GM23338 (cell line): ENCODE measurements at regions not wholly inside any gene's neighbourhood (a gene's known extent, or its start where the extent isn't known, plus 50 kb on each side); places are given as distances from the start of the nearest gene placed in this dataset.

Experiments used
- ATAC-seq: fragments of 200-7000 bp; cut with Tn5 transposase; 3 replicates; pipeline ENCODE4 v1.9.1; 2020
- DNase-seq: peaks from one replicate; pipeline ENCODE4 v3.0.0-alpha.2; 2015; ENCODE audit warnings: low spot score
- H2AFZ ChIP-seq: fragments of 200-600 bp; sonication (generic); 2 replicates; pipeline ENCODE4 v1.8.0; 2016; ENCODE audit warnings: antibody characterized with exemption, mild to moderate bottlenecking, moderate library complexity
- H3F3A ChIP-seq: fragments of 200-600 bp; sonication (generic); replicated peaks from 2 replicates; pipeline ENCODE4 v1.8.0; 2017; ENCODE audit warnings: antibody characterized with exemption, mixed run types, low read depth
- H3K27ac ChIP-seq: fragments of 200-600 bp; sonication (generic); 2 replicates; pipeline ENCODE4 v1.6.1; 2016; ENCODE audit warnings: low read depth
- H3K27me3 ChIP-seq: fragments of 200-600 bp; sonication (generic); 2 replicates; pipeline ENCODE4 v1.8.0; 2016; ENCODE audit warnings: mild to moderate bottlenecking, mixed run types, moderate library complexity; ENCODE audit not compliant: insufficient read depth
- H3K36me3 ChIP-seq: fragments of 200-600 bp; sonication (generic); 2 replicates; pipeline ENCODE4 v1.8.0; 2016; ENCODE audit warnings: mild to moderate bottlenecking; ENCODE audit not compliant: insufficient read depth
- H3K4me1 ChIP-seq: fragments of 200-600 bp; sonication (generic); 2 replicates; pipeline ENCODE4 v1.8.0; 2016; ENCODE audit warnings: mild to moderate bottlenecking, moderate library complexity; ENCODE audit not compliant: insufficient read depth
- H3K4me2 ChIP-seq: fragments of 200-600 bp; sonication (generic); 2 replicates; pipeline ENCODE4 v1.7.1; 2017; ENCODE audit warnings: mixed run types
- H3K4me3 ChIP-seq: fragments of 200-600 bp; sonication (generic); 2 replicates; pipeline ENCODE4 v1.6.1; 2016; ENCODE audit warnings: mixed run types
- H3K79me2 ChIP-seq: fragments of 200-600 bp; sonication (generic); replicated peaks from 2 replicates; pipeline ENCODE4 v1.8.0; 2017; ENCODE audit warnings: mild to moderate bottlenecking; ENCODE audit not compliant: insufficient read depth
- H3K9me2 ChIP-seq: fragments of 200-600 bp; sonication (generic); 2 replicates; pipeline ENCODE4 v1.8.0; 2017; ENCODE audit not compliant: insufficient read depth
- H4K20me1 ChIP-seq: fragments of 200-600 bp; sonication (generic); replicated peaks from 2 replicates; pipeline ENCODE4 v1.8.0; 2017; ENCODE audit warnings: mild to moderate bottlenecking; ENCODE audit not compliant: insufficient read depth
- H3K27ac Mint-ChIP-seq: 2 replicates; pipeline ENCODE4 v1.8.0; 2020; ENCODE audit warnings: inconsistent platforms, mild to moderate bottlenecking, moderate library complexity, mixed read lengths
- H3K27me3 Mint-ChIP-seq: 3 replicates; pipeline ENCODE4 v1.8.0; 2022; ENCODE audit warnings: low read depth, mild to moderate bottlenecking, moderate library complexity, mixed read lengths, inconsistent platforms; ENCODE audit not compliant: insufficient read depth, poor library complexity
- H3K36me3 Mint-ChIP-seq: 3 replicates; pipeline ENCODE4 v1.8.0; 2021; ENCODE audit warnings: low read depth, mild to moderate bottlenecking, inconsistent platforms, moderate library complexity, mixed read lengths
- H3K4me1 Mint-ChIP-seq: 3 replicates; pipeline ENCODE4 v1.8.0; 2020; ENCODE audit warnings: mild to moderate bottlenecking, inconsistent platforms, mixed read lengths
- H3K4me3 Mint-ChIP-seq: 3 replicates; pipeline ENCODE4 v1.8.0; 2021; ENCODE audit warnings: moderate library complexity, mild to moderate bottlenecking, inconsistent platforms, mixed read lengths
- H3K9me3 Mint-ChIP-seq: 3 replicates; pipeline ENCODE4 v1.8.0; 2020; ENCODE audit warnings: moderate library complexity, mild to moderate bottlenecking, inconsistent platforms, mixed read lengths
- ETS1 ChIP-seq: IDR thresholded peaks from 2 replicates; pipeline ENCODE4 v1.6.1; 2016; ENCODE audit warnings: antibody characterized with exemption
- EZH2phosphoT487 ChIP-seq: fragments of 200-600 bp; sonication (generic); IDR thresholded peaks from one replicate; pipeline ENCODE4 v1.8.1; 2018; ENCODE audit warnings: antibody characterized with exemption; ENCODE audit not compliant: unreplicated experiment
- POLR2AphosphoS5 ChIP-seq: IDR thresholded peaks from 2 replicates; pipeline ENCODE4 v1.6.1; 2016; ENCODE audit warnings: antibody characterized with exemption, low read depth
- TF ChIP-seq, protein P1 (sequence below): fragments of 250-450 bp; sonication (Bioruptor Pico); IDR thresholded peaks from 2 replicates; pipeline ENCODE4 v1.5.0; 2020; ENCODE audit warnings: mild to moderate bottlenecking, moderate library complexity
- TF ChIP-seq, protein P2 (sequence below): IDR thresholded peaks from one replicate; pipeline ENCODE4 v1.6.1; 2018; ENCODE audit warnings: antibody characterized with exemption; ENCODE audit not compliant: unreplicated experiment

GRCh38 chr16:80056324-80056723, 455.8 kb upstream of the MAF start:
- no peaks in the 10 kb centered on the region for H3K4me1 ChIP-seq
- H3K9me2 ChIP-seq: no peaks in the 10 kb centered on the region
- H3K27me3 Mint-ChIP-seq: peaks cover 2% of the 10 kb centered on the region
- no peaks in the 10 kb centered on the region for H3F3A ChIP-seq
- no peak overlapping the region for H2AFZ ChIP-seq
- no peaks in the 10 kb centered on the region for H4K20me1 ChIP-seq
- H3K9me3 Mint-ChIP-seq: no peaks in the 10 kb centered on the region
- no peak overlapping the region for H3K4me2 ChIP-seq
- ATAC-seq (no peak), DNase-seq (no peak)
- no peaks in the 10 kb centered on the region for H3K27me3 ChIP-seq
- no peaks in the 10 kb centered on the region for H3K36me3 ChIP-seq
- H3K79me2 ChIP-seq: no peaks in the 10 kb centered on the region
- H3K4me3 ChIP-seq: no peak overlapping the region
- H3K27ac ChIP-seq: no peak overlapping the region
- no peak overlapping the region for H3K27ac Mint-ChIP-seq
- H3K36me3 Mint-ChIP-seq: no peaks in the 10 kb centered on the region
- no peak for TF ChIP-seq EZH2phosphoT487
- TF ChIP-seq, protein P1, sequence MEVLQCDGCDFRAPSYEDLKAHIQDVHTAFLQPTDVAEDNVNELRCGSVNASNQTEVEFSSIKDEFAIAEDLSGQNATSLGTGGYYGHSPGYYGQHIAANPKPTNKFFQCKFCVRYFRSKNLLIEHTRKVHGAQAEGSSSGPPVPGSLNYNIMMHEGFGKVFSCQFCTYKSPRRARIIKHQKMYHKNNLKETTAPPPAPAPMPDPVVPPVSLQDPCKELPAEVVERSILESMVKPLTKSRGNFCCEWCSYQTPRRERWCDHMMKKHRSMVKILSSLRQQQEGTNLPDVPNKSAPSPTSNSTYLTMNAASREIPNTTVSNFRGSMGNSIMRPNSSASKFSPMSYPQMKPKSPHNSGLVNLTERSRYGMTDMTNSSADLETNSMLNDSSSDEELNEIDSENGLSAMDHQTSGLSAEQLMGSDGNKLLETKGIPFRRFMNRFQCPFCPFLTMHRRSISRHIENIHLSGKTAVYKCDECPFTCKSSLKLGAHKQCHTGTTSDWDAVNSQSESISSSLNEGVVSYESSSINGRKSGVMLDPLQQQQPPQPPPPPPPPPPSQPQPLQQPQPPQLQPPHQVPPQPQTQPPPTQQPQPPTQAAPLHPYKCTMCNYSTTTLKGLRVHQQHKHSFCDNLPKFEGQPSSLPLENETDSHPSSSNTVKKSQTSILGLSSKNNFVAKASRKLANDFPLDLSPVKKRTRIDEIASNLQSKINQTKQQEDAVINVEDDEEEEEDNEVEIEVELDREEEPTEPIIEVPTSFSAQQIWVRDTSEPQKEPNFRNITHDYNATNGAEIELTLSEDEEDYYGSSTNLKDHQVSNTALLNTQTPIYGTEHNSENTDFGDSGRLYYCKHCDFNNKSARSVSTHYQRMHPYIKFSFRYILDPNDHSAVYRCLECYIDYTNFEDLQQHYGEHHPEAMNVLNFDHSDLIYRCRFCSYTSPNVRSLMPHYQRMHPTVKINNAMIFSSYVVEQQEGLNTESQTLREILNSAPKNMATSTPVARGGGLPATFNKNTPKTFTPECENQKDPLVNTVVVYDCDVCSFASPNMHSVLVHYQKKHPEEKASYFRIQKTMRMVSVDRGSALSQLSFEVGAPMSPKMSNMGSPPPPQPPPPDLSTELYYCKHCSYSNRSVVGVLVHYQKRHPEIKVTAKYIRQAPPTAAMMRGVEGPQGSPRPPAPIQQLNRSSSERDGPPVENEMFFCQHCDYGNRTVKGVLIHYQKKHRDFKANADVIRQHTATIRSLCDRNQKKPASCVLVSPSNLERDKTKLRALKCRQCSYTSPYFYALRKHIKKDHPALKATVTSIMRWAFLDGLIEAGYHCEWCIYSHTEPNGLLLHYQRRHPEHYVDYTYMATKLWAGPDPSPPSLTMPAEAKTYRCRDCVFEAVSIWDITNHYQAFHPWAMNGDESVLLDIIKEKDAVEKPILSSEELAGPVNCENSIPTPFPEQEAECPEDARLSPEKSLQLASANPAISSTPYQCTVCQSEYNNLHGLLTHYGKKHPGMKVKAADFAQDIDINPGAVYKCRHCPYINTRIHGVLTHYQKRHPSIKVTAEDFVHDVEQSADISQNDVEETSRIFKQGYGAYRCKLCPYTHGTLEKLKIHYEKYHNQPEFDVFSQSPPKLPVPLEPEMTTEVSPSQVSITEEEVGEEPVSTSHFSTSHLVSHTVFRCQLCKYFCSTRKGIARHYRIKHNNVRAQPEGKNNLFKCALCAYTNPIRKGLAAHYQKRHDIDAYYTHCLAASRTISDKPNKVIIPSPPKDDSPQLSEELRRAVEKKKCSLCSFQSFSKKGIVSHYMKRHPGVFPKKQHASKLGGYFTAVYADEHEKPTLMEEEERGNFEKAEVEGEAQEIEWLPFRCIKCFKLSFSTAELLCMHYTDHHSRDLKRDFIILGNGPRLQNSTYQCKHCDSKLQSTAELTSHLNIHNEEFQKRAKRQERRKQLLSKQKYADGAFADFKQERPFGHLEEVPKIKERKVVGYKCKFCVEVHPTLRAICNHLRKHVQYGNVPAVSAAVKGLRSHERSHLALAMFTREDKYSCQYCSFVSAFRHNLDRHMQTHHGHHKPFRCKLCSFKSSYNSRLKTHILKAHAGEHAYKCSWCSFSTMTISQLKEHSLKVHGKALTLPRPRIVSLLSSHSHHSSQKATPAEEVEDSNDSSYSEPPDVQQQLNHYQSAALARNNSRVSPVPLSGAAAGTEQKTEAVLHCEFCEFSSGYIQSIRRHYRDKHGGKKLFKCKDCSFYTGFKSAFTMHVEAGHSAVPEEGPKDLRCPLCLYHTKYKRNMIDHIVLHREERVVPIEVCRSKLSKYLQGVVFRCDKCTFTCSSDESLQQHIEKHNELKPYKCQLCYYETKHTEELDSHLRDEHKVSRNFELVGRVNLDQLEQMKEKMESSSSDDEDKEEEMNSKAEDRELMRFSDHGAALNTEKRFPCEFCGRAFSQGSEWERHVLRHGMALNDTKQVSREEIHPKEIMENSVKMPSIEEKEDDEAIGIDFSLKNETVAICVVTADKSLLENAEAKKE (CRISPR knock-in tag): no peak
- no peak for TF ChIP-seq ETS1
- no peak for TF ChIP-seq POLR2AphosphoS5
- TF ChIP-seq, protein P2, sequence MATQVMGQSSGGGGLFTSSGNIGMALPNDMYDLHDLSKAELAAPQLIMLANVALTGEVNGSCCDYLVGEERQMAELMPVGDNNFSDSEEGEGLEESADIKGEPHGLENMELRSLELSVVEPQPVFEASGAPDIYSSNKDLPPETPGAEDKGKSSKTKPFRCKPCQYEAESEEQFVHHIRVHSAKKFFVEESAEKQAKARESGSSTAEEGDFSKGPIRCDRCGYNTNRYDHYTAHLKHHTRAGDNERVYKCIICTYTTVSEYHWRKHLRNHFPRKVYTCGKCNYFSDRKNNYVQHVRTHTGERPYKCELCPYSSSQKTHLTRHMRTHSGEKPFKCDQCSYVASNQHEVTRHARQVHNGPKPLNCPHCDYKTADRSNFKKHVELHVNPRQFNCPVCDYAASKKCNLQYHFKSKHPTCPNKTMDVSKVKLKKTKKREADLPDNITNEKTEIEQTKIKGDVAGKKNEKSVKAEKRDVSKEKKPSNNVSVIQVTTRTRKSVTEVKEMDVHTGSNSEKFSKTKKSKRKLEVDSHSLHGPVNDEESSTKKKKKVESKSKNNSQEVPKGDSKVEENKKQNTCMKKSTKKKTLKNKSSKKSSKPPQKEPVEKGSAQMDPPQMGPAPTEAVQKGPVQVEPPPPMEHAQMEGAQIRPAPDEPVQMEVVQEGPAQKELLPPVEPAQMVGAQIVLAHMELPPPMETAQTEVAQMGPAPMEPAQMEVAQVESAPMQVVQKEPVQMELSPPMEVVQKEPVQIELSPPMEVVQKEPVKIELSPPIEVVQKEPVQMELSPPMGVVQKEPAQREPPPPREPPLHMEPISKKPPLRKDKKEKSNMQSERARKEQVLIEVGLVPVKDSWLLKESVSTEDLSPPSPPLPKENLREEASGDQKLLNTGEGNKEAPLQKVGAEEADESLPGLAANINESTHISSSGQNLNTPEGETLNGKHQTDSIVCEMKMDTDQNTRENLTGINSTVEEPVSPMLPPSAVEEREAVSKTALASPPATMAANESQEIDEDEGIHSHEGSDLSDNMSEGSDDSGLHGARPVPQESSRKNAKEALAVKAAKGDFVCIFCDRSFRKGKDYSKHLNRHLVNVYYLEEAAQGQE: no peak
- no peaks in the 10 kb centered on the region; the same call in 2 of the 3 replicates for H3K4me1 Mint-ChIP-seq
- no peak overlapping the region for H3K4me3 Mint-ChIP-seq
